EH (cell line): ENCODE measurements at regions not wholly inside any gene's neighbourhood (a gene's known extent, or its start where the extent isn't known, plus 50 kb on each side); places are given as distances from the start of the nearest gene placed in this dataset.
A peak's percentile ranks its signal among the peaks of the same experiment; 100 is the strongest.

Experiments used
- DNase-seq: peaks from one replicate; pipeline ENCODE4 v3.0.0-alpha.2; 2015; ENCODE audit warnings: low read depth

- no peak for DNase-seq
These were observed 117.2 kb downstream of the SLC25A24 start for GRCh38 chr1:108082738-108083562.

- peak; percentile 0 for DNase-seq
These were observed 117.0 kb upstream of the VAV3 start for GRCh38 chr1:108082001-108082400.

DNA sequence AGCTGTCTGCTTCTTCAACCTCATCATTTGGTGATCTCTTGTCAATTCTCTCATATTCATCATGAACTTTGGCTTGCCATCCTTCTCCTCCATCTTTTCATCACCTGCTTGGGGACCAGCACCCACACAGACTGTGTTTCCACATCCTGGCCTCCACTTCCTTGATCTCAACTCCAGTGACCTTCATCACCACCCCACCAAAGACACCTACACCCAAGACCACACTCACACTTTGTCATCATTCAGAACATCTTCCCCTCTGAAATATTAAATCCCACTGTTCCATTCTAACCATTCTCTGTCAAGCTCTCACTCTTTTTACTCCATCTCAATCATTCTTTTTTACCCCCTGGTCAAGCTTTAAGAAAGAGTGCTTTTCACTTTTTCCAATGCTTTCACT lies 115.5 kb upstream of the VAV3 start:
- no peak for DNase-seq

DNA sequence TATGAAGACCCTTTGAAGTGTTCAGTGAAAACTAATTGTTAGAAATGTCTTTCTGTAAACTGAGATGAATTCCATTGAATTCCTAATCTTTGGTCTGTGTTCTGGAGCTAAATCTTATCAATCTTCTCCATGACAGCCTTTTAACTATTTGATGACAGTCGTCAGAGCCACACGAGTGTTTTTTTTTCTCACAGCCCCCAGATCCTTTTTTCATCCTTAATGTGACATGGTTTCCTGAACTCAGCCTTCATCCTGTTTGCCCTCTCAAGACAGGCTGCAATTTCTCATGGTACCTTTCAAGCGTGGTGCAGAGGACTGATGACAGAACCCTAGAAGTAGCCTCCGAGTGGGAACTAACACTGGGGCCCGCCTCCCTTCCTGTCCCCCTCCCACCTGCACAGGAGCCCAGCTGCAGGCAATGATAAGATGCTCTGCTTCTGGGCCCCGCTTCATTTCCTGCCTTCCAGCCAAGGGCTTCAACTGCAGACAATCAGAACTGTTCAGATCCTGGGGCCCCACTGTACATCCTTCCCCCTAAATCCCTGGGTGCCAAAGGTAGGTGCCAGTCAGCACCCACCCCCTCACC lies 114.6 kb upstream of the VAV3 start:
- no peak for DNase-seq

GRCh38 chr1:108077991-108078390 lies 113.0 kb upstream of the VAV3 start:
- DNase-seq = no peak

DNA sequence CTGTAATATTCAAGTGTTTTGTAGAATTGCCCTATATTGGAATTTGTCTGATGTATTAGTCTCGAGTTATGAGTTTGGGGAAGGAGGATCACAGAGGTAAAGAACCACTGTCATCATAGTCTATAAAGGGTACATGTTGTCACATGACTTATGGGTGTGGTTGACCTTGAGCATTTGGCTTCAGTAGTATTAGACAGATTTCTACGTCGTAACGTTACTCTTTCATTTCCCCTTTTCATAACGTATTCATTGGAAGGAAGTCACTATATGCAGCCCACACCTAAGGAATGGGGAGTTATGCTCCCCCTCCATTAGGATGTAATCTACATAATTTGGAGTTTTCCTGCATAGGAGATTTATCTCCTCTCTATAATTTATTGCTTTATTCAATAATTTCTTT lies 110.1 kb upstream of the VAV3 start:
- no peak for DNase-seq

- no peak for DNase-seq
These were observed 107.8 kb upstream of the VAV3 start for GRCh38 chr1:108072776-108073175.

DNA sequence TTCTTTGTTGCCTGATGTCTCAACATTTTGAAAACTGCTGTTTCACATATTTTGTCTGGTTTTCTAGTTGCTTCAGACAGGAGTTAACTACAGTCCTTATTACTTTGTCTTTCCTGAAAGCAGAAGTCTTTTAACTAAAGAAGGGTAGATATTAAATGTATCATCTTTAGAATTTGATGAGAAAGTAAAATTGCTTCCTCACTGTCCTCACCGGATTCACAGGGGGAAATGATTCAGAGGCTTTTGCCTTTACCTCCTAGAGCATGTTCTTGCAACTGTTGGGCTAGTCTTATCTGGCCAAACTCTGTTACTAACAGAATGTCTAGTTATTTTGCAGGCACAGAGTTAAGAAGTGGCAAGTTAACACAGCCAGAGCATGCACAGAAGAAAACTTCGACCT lies 107.2 kb upstream of the VAV3 start:
- no peak for DNase-seq

DNA sequence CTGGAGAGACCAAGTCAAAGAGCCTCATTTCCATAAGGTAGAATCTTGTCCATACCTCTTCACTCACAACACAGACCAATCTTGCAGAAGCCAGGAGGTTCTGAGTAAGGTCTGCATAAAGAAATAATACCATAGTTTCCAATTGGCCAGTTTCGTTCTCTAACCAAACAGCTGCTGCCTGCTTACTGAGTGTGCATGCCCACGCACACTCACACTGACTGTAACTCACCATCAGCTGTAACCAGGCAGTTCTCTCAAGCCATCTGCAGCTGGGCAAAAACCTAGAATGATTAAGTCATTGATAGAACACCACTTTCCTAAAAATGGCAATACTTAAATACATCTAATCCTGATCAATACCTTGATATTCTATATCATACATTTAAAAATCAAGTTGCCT lies 106.6 kb upstream of the VAV3 start:
- DNase-seq = no peak

DNA sequence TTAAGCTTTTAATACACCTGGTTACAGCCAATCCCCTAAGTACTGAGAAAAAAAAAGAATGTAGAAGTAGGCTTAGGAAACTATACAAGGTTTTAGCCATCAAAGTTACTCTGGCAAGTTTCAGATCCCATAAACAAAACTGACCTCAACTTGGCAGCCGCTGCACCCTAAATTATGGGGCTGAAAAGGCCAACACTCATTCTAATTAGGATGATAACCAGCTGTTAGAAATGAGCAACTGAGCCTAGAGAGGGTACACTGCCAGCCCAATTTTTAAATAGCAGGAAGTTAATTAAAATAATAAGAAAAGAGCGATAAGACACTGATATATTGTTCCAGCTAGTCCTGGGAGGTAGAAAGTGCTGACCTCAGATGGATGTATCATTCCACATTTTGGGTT lies 105.7 kb upstream of the VAV3 start:
- DNase-seq = no peak

GRCh38 chr1:108067884-108068540 lies 103.0 kb upstream of the VAV3 start:
- DNase-seq = peak; percentile 1

DNA sequence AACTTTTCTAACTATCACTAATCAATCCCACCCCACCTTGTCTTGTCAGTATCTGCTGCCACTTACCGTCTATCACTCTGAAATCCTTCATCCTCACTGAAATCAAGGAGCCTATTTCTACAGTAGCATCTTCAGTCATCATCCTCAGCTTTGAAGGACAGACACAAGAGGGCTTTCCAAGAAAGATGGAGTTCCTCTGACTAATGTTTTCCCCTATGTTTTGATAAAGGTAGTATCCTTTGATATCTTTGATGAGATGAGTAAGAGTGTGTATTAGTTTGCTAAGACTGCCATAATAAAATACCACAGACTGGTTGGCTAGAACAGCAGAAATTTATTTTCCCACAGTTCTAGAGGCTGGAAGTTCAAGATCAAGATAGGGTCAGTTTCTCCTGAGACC lies 101.8 kb upstream of the VAV3 start:
- DNase-seq = no peak

DNA sequence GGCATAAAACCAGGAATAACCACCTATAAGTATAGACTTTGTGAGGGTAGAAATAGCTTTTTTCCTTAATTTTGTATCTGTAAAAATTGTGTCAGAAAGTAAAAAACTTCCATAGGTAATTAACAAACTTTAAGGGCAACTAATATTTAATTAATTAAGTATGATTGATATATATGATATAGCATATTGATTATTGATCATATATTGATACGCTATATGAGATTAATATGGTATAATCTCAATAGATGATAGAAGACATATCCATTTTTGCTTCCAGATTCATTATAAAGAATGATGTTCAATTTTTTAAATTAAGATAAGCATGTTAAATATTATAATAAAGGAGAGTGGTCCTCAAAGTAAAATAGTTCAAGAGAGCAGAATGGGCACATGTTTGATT lies 99.3 kb upstream of the VAV3 start:
- no peak for DNase-seq

GRCh38 chr1:108063703-108064102 lies 98.7 kb upstream of the VAV3 start:
- no peak for DNase-seq

DNA sequence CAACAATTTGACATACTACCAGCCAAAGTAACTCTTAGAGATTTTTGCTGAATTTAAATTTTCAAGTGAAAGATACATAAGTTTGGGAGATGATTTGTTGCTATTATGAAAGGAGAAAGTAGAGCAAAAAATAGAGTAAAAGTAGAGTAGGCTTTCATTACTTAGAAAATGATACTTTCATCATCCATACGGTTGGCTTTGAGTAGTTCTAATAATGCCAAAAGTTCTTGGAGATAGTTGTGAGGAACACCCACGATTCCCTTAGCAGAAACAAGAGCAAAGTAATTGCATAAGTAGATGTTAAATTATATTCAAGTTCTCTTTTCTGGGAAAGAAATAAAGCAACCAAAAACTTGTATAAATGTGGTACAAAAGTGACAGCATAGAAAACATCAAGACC lies 95.0 kb upstream of the VAV3 start:
- DNase-seq = no peak

DNA sequence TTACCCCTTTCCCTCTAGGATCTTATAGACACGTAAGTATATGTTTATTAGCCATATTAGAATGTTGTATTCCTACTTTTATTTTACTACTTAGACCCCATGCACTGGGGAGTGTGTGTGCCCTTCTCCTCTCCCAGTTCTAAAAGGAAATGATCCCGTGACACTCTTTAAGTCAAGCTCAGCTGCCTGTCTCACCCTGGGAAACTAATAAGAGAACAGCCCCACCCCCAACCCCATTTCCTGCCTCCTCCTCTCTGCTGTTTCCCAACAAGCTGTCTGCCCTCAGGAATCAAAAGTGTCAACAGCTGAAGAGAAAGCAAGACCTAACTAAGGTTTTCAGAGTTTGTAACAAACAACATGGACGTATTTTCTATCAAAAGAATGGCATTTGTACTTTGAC lies 92.6 kb upstream of the VAV3 start:
- DNase-seq = no peak

GRCh38 chr1:108056436-108056990 lies 91.5 kb upstream of the VAV3 start:
- DNase-seq = no peak

DNA sequence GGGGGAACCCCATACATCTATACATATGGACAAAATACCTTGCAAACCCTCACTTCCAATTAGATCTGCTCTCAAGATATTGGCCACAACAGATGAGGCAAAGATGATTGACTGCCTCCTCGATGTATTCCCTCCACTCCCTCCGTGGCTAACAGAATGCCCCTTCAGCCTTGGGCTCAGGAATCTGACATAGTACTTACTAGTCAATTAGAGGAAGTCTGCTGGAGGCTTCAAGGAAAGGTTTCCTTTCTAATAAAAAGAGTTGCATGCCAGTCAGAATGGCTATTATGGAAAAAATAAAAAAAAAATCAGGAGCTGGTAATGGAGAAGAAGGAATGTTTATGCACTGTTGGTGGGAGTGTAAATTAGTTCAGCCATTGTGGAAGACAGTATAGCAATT lies 90.4 kb upstream of the VAV3 start:
- no peak for DNase-seq

GRCh38 chr1:108054396-108054795 lies 89.4 kb upstream of the VAV3 start:
- DNase-seq = no peak

DNA sequence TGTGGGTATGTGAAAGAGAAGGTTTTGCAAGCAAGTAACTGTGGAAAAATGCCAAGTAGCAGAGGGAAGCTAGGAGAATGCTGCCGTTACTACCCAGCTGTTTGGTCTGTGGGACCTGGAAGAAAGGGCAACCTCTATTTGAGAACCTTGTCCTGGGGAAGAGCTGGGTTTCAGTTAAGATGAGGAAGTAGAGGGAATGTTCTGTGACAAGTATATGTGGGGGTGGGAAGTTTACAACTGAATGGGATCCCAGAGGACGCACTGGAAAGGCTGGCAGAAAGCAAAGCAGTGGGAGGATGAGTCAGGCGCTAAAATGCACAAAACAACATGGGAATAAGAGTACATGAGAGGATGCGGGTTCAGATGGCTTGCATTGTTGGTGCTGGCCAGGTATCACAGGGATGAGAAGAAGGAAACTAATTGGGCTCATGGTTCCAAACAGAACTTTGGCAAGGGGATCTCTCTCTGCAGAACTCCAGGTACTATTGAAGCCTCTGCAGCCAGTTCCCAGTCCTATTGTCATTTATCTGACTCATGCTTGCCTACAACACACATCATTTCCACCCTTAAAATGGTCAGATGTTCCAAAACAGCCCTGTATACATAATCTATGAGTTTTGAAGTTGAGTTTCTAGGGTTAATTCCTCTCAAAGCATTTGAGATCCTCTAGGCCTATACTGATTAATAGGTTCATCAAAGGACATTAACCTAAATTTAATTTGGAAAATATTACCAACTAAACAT lies 88.5 kb upstream of the VAV3 start:
- DNase-seq = no peak

DNA sequence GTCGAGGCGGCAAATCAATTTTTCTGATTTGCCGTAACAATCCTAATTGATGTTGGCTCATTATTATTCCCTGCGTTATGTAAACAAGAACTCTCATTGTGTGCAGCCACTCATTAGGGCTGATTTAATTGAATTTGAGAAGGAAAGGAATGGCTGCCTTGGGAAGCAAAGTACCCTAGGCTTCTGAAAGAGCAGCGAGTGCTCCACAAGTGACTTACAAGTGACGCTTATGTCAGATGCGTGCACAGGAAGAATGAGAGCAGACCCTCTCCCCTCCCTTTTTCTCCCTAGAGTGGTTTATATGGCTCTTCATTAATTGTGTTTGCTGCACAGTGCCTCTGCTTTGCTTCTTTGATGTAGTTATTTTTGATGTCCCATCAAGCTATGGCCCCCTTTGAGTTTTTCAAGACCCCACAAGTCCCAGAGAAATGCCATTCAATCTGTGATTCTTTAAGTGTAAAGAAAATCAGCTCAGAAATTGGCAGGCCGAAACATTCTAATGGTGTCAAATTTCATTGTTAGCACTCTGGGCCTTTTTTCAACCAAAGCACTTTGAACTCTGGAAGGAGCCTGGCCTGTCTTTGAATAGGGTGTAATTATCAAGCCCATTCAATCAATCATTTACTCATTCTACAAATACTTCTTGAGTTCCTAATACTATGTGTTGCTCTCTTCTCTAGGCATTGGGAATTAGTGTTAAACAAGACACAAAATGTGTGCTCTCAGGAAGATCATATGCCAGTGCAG lies 86.8 kb upstream of the VAV3 start:
- DNase-seq = no peak
